ENCODE measurements at regions not wholly inside any gene's neighbourhood (a gene's known extent, or its start where the extent isn't known, plus 50 kb on each side); places are given as distances from the start of the nearest gene placed in this dataset.

GRCh38 chr7:91330191-91330808, 66.1 kb downstream of the FZD1 start:
- H3K9me3 ChIP-seq (ENCODE audit: insufficient read depth, low read depth, low read length): no peaks in the 10 kb centered on the region
- H3K4me2 ChIP-seq (ENCODE audit: low read depth, low read length, poor library complexity, severe bottlenecking): no peak overlapping the region
- no peak overlapping the region for H2AFZ ChIP-seq (ENCODE audit: low read length)

DNA sequence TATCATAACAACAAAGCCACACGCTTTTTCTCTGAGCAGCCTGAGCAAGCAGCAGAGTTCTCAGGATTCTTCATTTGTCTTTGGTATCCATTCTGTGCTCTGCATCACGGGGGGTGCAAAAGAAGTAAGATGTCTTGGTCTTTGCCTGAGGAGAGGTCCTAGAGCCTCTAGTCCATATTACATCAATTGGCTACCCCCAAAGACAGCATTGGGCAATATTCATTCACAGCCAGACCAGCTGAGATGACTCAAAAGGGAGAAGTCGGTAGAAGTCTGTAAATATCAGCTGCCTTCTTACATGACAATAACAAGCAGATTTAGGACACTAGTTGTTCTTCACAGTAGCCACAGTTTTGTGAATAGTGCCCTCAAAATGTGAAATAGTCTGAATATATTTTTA, 66.6 kb downstream of the FZD1 start:
- Histone ChIP-seq H3K9me3 (ENCODE audit: insufficient read depth, low read depth, low read length) (no peaks in the 10 kb centered on the region), H3F3A (ENCODE audit: low read depth) (no peaks in the 10 kb centered on the region), H2AFZ (ENCODE audit: low read length) (no peak overlapping the region), H3K79me2 (ENCODE audit: insufficient read depth, low read length) (no peaks in the 10 kb centered on the region), H3K4me1 (ENCODE audit: insufficient read depth, low read length, poor library complexity, severe bottlenecking) (no peaks in the 10 kb centered on the region), H4K20me1 (ENCODE audit: insufficient read depth, low read length, poor library complexity, severe bottlenecking) (no peaks in the 10 kb centered on the region), H3K27me3 (ENCODE audit: insufficient read depth, low read length, poor library complexity, severe bottlenecking) (no peaks in the 10 kb centered on the region), H3K4me2 (ENCODE audit: low read depth, low read length, poor library complexity, severe bottlenecking) (no peak overlapping the region), H3K9ac (ENCODE audit: low read depth, low read length, poor library complexity, severe bottlenecking) (no peak overlapping the region), H3K4me3 (ENCODE audit: low read length, poor library complexity, severe bottlenecking) (no peak overlapping the region), H3K36me3 (ENCODE audit: insufficient read depth, low read length) (no peaks in the 10 kb centered on the region), H3K9me2 (replicated peaks; ENCODE audit: low read depth, low read length) (no peaks in the 10 kb centered on the region)
- TF ChIP-seq, protein P1, sequence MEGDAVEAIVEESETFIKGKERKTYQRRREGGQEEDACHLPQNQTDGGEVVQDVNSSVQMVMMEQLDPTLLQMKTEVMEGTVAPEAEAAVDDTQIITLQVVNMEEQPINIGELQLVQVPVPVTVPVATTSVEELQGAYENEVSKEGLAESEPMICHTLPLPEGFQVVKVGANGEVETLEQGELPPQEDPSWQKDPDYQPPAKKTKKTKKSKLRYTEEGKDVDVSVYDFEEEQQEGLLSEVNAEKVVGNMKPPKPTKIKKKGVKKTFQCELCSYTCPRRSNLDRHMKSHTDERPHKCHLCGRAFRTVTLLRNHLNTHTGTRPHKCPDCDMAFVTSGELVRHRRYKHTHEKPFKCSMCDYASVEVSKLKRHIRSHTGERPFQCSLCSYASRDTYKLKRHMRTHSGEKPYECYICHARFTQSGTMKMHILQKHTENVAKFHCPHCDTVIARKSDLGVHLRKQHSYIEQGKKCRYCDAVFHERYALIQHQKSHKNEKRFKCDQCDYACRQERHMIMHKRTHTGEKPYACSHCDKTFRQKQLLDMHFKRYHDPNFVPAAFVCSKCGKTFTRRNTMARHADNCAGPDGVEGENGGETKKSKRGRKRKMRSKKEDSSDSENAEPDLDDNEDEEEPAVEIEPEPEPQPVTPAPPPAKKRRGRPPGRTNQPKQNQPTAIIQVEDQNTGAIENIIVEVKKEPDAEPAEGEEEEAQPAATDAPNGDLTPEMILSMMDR (conservative IDR thresholded peaks at IDR 0.05; ENCODE audit: low read length): no peak
- TF ChIP-seq EZH2phosphoT487 (IDR thresholded peaks at IDR 0.05; ENCODE audit: borderline replicate concordance): no peak

More at GRCh38 chr7:91330191-91330808, 66.1 kb downstream of the FZD1 start:
- TF ChIP-seq EZH2phosphoT487 (IDR thresholded peaks at IDR 0.05; ENCODE audit: borderline replicate concordance): no peak
- TF ChIP-seq, protein P1 (conservative IDR thresholded peaks at IDR 0.05; ENCODE audit: low read length): no peak
- Histone ChIP-seq H3K4me1 (ENCODE audit: insufficient read depth, low read length, poor library complexity, severe bottlenecking) (no peaks in the 10 kb centered on the region), H3K79me2 (ENCODE audit: insufficient read depth, low read length) (no peaks in the 10 kb centered on the region), H3K27me3 (ENCODE audit: insufficient read depth, low read length, poor library complexity, severe bottlenecking) (no peaks in the 10 kb centered on the region), H3K9me2 (replicated peaks; ENCODE audit: low read depth, low read length) (no peaks in the 10 kb centered on the region), H3K4me3 (ENCODE audit: low read length, poor library complexity, severe bottlenecking) (no peak overlapping the region), H3F3A (ENCODE audit: low read depth) (no peaks in the 10 kb centered on the region), H4K20me1 (ENCODE audit: insufficient read depth, low read length, poor library complexity, severe bottlenecking) (no peaks in the 10 kb centered on the region), H3K9ac (ENCODE audit: low read depth, low read length, poor library complexity, severe bottlenecking) (no peak overlapping the region), H3K36me3 (ENCODE audit: insufficient read depth, low read length) (no peaks in the 10 kb centered on the region)

DNA sequence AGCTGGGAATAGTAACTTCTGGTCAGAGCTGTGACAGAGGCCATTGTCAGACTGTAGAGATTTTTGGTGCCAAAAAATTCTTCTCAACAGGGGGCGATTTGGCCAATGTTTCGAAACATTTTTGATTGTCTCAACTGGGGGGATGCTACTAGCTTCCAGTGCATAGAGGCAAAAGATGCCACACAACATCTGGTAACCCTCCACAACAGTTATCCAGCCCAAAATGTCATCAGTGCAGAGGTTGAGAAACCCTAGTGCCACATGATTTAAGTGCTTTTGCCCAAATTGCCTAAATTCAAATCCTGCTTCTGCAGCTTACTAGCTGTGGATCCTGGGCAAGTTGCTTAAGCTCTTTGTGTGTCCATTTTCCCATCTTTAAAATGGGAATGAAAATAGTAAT, 71.9 kb downstream of the FZD1 start:
- no peaks in the 10 kb centered on the region for H3K79me2 ChIP-seq (ENCODE audit: insufficient read depth, low read length)
- H3K27me3 ChIP-seq (ENCODE audit: insufficient read depth, low read length, poor library complexity, severe bottlenecking): no peaks in the 10 kb centered on the region
- no peaks in the 10 kb centered on the region for H3K4me1 ChIP-seq (ENCODE audit: insufficient read depth, low read length, poor library complexity, severe bottlenecking)
- H3K4me2 ChIP-seq (ENCODE audit: low read depth, low read length, poor library complexity, severe bottlenecking): no peak overlapping the region
- H2AFZ ChIP-seq (ENCODE audit: low read length): no peak overlapping the region
- H3K9me3 ChIP-seq (ENCODE audit: insufficient read depth, low read depth, low read length): no peaks in the 10 kb centered on the region
- H3K36me3 ChIP-seq (ENCODE audit: insufficient read depth, low read length): no peaks in the 10 kb centered on the region
- TF ChIP-seq, protein P1 (conservative IDR thresholded peaks at IDR 0.05; ENCODE audit: low read length): no peak
- TF ChIP-seq EZH2phosphoT487 (IDR thresholded peaks at IDR 0.05; ENCODE audit: borderline replicate concordance): no peak
- H3K9ac ChIP-seq (ENCODE audit: low read depth, low read length, poor library complexity, severe bottlenecking): no peak overlapping the region
- H3F3A ChIP-seq (ENCODE audit: low read depth): no peaks in the 10 kb centered on the region
- H3K9me2 ChIP-seq (replicated peaks; ENCODE audit: low read depth, low read length): no peaks in the 10 kb centered on the region
- no peaks in the 10 kb centered on the region for H4K20me1 ChIP-seq (ENCODE audit: insufficient read depth, low read length, poor library complexity, severe bottlenecking)
- no peak overlapping the region for H3K4me3 ChIP-seq (ENCODE audit: low read length, poor library complexity, severe bottlenecking)
